ENCODE measurements at regions not wholly inside any gene's neighbourhood (a gene's known extent, or its start where the extent isn't known, plus 50 kb on each side); places are given as distances from the start of the nearest gene placed in this dataset.

DNA sequence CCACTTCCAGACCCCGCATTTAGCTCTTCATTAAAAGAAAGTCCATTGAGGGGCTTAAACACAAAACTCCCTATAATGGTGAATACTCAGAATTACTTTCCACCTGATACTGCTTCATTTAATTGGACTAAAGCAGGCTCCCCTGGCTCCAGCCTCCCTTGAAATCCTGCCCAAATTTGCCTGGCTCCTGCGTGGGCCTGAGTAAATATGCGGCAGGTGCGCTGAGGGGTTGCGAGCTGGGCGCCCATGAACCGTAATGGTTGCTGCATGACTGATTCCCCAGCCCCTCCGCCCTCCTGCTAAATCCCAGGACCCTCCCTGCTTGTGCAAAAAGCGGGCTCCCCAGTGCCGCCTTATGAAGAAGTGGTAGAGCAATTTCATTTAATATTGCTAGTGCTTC is 639.7 kb downstream of the BNC2 start:
- no peak overlapping the region for H3K4me3 ChIP-seq (ENCODE audit: low read depth, low read length)
- TF ChIP-seq, protein P1, sequence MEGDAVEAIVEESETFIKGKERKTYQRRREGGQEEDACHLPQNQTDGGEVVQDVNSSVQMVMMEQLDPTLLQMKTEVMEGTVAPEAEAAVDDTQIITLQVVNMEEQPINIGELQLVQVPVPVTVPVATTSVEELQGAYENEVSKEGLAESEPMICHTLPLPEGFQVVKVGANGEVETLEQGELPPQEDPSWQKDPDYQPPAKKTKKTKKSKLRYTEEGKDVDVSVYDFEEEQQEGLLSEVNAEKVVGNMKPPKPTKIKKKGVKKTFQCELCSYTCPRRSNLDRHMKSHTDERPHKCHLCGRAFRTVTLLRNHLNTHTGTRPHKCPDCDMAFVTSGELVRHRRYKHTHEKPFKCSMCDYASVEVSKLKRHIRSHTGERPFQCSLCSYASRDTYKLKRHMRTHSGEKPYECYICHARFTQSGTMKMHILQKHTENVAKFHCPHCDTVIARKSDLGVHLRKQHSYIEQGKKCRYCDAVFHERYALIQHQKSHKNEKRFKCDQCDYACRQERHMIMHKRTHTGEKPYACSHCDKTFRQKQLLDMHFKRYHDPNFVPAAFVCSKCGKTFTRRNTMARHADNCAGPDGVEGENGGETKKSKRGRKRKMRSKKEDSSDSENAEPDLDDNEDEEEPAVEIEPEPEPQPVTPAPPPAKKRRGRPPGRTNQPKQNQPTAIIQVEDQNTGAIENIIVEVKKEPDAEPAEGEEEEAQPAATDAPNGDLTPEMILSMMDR (IDR thresholded peaks at IDR 0.05; ENCODE audit: low read depth, low read length) = no peak
- in situ Hi-C loops (cut with HindIII; ENCODE audit: low sequenced_read_pairs) = no loop called here
- no peak for DNase-seq (ENCODE audit: low read depth, low spot score)

DNA sequence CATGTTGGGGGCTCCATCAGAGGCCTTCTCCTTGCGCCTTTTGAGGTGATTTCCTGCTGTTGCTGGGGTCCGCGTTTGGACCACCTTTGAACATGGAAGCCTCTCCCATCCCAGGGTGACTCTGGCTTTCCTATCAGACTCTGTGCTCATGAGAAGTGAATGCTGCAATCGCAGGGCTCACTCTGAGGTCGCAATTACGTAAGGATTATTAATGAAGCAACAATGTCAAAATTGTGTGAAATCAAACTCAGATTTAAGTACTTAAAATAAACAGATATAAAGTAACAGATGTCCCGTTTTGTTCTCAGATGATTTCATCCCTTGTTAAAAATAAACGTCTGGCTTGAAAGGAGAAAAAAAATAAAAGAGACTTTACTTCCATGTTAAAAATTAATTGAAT is 634.2 kb downstream of the BNC2 start:
- no peak overlapping the region for H3K4me3 ChIP-seq (ENCODE audit: low read depth, low read length)
- TF ChIP-seq, protein P1 (IDR thresholded peaks at IDR 0.05; ENCODE audit: low read depth, low read length) = no peak
- peak; percentile 46 for DNase-seq (ENCODE audit: low read depth, low spot score)
- in situ Hi-C loops (cut with HindIII; ENCODE audit: low sequenced_read_pairs) = no loop called here

DNA sequence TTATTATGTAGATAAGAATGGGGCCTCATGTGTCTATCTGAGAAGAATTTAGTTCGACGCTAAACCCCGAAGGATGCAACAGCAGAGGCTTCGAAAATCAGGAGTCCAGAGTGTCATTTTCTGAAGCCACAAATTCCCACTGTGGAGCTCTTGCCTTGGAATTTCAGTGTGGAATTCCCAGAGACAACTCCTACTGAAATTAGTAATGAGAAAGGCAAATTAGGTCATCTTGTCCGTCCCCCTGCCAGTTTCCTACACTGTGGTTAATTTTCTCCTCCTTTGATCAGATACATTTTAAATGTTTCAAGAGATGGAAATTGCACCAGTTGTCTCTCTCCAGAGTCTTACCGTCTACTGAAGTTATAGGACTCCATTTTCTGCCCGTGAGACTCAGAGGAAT is 633.6 kb downstream of the BNC2 start:
- TF ChIP-seq, protein P1 (IDR thresholded peaks at IDR 0.05; ENCODE audit: low read depth, low read length) = no peak
- DNase-seq (ENCODE audit: low read depth, low spot score) = no peak
- in situ Hi-C loops (cut with HindIII; ENCODE audit: low sequenced_read_pairs) = no loop called here
- no peak overlapping the region for H3K4me3 ChIP-seq (ENCODE audit: low read depth, low read length)

DNA sequence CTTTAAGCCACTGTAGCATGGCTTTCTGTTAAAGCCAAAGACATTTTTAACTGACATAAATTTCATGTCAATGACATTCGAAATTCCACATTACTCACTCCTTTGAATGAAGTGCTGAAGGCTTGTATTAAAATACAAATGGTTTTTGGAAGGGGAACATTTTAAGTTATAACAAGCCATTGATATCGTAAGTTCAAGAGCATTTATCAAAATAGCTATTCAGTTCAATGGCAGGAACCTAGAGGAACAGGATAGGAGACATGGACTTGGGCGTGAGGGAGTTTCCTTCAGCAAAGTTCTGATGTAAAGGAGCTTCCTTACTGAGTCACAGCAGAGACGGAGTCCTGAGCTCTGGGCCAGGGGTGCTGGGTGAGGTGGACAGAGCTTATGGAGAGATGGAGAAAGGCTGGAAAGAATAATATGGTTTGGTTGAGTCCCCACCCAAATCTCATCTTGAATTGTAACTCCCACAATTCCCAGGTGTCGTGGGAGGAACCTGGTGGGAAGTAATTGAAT is 631.8 kb downstream of the BNC2 start:
- H3K4me3 ChIP-seq (ENCODE audit: low read depth, low read length) = no peak overlapping the region
- TF ChIP-seq, protein P1 (IDR thresholded peaks at IDR 0.05; ENCODE audit: low read depth, low read length) = no peak
- in situ Hi-C loops (cut with HindIII; ENCODE audit: low sequenced_read_pairs) = no loop called here
- no peak for DNase-seq (ENCODE audit: low read depth, low spot score)

DNA sequence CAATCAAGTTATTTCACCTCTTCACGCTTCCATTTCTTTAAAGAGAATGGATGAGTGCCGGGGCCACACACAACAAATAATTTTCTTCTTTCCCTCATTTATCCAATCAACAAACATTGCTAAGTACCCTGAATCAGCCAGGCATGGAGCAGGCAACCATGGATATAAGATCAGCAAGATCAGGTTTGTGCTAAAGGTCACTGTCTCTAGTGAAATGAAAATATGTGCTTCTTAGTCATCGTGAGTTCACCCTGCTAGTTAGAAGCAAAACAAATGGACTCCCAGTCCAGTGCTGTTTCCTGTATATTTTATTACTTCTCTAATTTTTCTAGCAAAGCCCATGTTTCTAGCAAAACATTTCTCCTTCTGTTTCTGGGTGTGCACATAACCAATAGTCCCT is 629.2 kb downstream of the BNC2 start:
- TF ChIP-seq, protein P1 (IDR thresholded peaks at IDR 0.05; ENCODE audit: low read depth, low read length) = no peak
- peak; percentile 47 for DNase-seq (ENCODE audit: low read depth, low spot score)
- H3K4me3 ChIP-seq (ENCODE audit: low read depth, low read length) = no peak overlapping the region
- in situ Hi-C loops (cut with HindIII; ENCODE audit: low sequenced_read_pairs) = no loop called here

DNA sequence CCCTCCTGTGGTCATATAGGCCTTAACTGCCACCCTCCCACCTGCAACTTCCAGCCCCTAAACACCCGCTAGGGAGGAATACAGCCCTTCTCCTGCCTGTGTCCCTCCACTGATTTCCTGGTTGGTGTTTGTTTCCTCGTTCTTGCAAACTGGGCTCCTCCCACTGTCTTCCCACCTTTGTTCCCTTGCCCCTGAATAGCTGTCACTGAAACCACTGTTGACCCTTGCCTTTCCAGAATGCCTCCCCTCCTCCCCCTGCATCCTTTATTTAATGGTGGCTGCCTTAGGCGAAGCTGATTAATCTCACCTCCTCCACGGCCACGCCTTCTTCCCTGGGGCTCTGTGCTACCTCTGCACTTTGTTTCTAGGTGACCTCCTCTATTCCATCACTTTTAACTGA is 626.7 kb downstream of the BNC2 start:
- no peak for DNase-seq (ENCODE audit: low read depth, low spot score)
- TF ChIP-seq, protein P1 (IDR thresholded peaks at IDR 0.05; ENCODE audit: low read depth, low read length) = no peak
- in situ Hi-C loops (cut with HindIII; ENCODE audit: low sequenced_read_pairs) = no loop called here
- no peak overlapping the region for H3K4me3 ChIP-seq (ENCODE audit: low read depth, low read length)

Data from astrocyte of the spinal cord (primary cell).